ENCODE measurements at regions not wholly inside any gene's neighbourhood (a gene's known extent, or its start where the extent isn't known, plus 50 kb on each side); places are given as distances from the start of the nearest gene placed in this dataset.

- Histone ChIP-seq H3K4me1 (no peaks in the 10 kb centered on the region), H3K4me3 (no peak overlapping the region), H3K27ac (no peak overlapping the region), H3K9me3 (peaks cover 0 to 5% (median 0%) of the 10 kb centered on the region in 3 donors), H3K27me3 (no peaks in the 10 kb centered on the region), H3K36me3 (no peaks in the 10 kb centered on the region)
- WGBS, 2 donors (ENCODE audit: low coverage in 1 of 2) = 95 to 100% methylated on average over 1 to 4 of the region's 7 CpGs
- ATAC-seq = no peak
- TF ChIP-seq, protein P1, sequence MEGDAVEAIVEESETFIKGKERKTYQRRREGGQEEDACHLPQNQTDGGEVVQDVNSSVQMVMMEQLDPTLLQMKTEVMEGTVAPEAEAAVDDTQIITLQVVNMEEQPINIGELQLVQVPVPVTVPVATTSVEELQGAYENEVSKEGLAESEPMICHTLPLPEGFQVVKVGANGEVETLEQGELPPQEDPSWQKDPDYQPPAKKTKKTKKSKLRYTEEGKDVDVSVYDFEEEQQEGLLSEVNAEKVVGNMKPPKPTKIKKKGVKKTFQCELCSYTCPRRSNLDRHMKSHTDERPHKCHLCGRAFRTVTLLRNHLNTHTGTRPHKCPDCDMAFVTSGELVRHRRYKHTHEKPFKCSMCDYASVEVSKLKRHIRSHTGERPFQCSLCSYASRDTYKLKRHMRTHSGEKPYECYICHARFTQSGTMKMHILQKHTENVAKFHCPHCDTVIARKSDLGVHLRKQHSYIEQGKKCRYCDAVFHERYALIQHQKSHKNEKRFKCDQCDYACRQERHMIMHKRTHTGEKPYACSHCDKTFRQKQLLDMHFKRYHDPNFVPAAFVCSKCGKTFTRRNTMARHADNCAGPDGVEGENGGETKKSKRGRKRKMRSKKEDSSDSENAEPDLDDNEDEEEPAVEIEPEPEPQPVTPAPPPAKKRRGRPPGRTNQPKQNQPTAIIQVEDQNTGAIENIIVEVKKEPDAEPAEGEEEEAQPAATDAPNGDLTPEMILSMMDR (IDR thresholded peaks at IDR 0.05) = no peak
- TF ChIP-seq POLR2AphosphoS5 (IDR thresholded peaks at IDR 0.05) = no peak
- no peak for TF ChIP-seq POLR2A (IDR thresholded peaks at IDR 0.05)
- no peak for TF ChIP-seq EP300 (IDR thresholded peaks at IDR 0.05)
Observed at GRCh38 chr2:187001248-187001647, 152.3 kb upstream of the ZSWIM2 start.

DNA sequence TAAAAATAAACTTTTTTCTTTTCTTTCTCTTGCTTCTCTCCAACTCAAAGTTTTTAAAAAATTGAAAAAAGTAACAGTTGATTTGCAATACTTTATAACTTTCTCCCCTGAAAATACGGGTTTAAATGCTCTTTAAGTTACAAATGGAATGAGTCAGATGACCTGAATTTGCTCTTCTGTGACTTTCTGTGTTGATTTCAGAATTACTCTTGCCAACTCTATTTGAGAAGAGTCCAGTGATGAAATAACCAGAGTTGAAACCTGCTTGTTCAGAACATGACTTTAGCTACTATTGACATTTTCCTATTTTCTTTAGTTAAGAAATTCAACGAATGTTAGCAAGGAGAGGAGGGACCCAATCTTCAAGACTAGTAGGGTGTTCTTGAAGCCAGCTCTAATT is 146.1 kb upstream of the ZSWIM2 start:
- Histone ChIP-seq H3K27me3 (no peaks in the 10 kb centered on the region), H3K27ac (no peak overlapping the region), H3K36me3 (no peaks in the 10 kb centered on the region), H3K4me1 (no peaks in the 10 kb centered on the region), H3K9me3 (peaks cover 0 to 3% (median 0%) of the 10 kb centered on the region in 3 donors), H3K4me3 (no peak overlapping the region)
- WGBS, 2 donors (ENCODE audit: low coverage in 1 of 2) = 37 to 45% methylated on average over 2 of the region's 2 CpGs
- TF ChIP-seq EP300 (IDR thresholded peaks at IDR 0.05) = no peak
- TF ChIP-seq POLR2A (IDR thresholded peaks at IDR 0.05) = no peak
- TF ChIP-seq POLR2AphosphoS5 (IDR thresholded peaks at IDR 0.05) = no peak
- TF ChIP-seq, protein P1 (IDR thresholded peaks at IDR 0.05) = no peak
- ATAC-seq = no peak

- TF ChIP-seq POLR2AphosphoS5 (IDR thresholded peaks at IDR 0.05) = no peak
- TF ChIP-seq EP300 (IDR thresholded peaks at IDR 0.05) = no peak
- no peaks in the 10 kb centered on the region for H3K27me3 ChIP-seq
- H3K36me3 ChIP-seq = no peaks in the 10 kb centered on the region
- peaks cover 0 to 21% (median 0%) of the 10 kb centered on the region in 3 donors for H3K9me3 ChIP-seq
- H3K4me1 ChIP-seq = no peaks in the 10 kb centered on the region
- no peak overlapping the region for H3K27ac ChIP-seq
- WGBS, 2 donors (ENCODE audit: low coverage in 1 of 2) = 40 to 51% methylated on average over 2 of the region's 2 CpGs
- no peak overlapping the region for H3K4me3 ChIP-seq
- no peak for ATAC-seq
Observed at GRCh38 chr2:186992597-186992996, 143.6 kb upstream of the ZSWIM2 start.

DNA sequence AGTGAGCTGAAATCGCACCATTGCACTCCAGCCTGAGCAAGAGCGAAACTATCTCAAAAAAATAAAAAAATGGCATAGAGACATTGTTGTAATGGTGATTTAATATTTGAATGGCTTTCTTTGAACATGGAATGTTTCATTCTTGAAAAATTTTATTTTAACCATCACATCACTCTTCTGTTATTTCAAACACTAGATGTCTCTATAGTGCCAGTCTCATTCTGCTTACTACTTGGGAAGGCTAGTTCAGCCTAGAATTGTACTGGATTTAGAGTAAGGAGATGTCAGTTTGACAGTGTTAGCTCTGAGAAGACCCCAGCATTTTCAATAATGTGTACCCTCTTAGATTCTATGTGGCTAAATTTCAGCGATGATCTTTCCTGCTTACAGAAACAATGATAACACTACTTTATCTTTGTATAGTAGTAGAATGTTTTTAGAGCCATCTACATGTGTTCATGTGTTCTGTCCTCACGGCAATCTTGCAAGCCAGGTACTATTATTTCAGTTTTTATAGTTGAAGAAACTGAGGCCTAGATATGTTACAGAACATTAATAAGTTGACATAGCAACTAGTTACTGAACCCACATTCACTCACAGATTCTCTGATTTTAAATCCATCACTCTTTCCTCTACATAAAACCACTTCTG is 142.9 kb upstream of the ZSWIM2 start:
- Histone ChIP-seq H3K27ac (no peak overlapping the region), H3K4me3 (no peak overlapping the region), H3K4me1 (no peaks in the 10 kb centered on the region), H3K36me3 (no peaks in the 10 kb centered on the region), H3K9me3 (peaks cover 0 to 26% (median 0%) of the 10 kb centered on the region in 3 donors), H3K27me3 (no peaks in the 10 kb centered on the region)
- TF ChIP-seq POLR2AphosphoS5 (IDR thresholded peaks at IDR 0.05) (no peak), EP300 (IDR thresholded peaks at IDR 0.05) (no peak), POLR2A (IDR thresholded peaks at IDR 0.05) (no peak)
- TF ChIP-seq, protein P1 (IDR thresholded peaks at IDR 0.05) = no peak
- WGBS, 2 donors (ENCODE audit: low coverage in 1 of 2) = 73 to 84% methylated on average over 4 of the region's 4 CpGs
- ATAC-seq = no peak

GRCh38 chr2:186984966-186985365 is 136.0 kb upstream of the ZSWIM2 start:
- Histone ChIP-seq H3K36me3 (no peaks in the 10 kb centered on the region), H3K27ac (no peak overlapping the region), H3K27me3 (no peaks in the 10 kb centered on the region), H3K9me3 (peaks cover 0 to 25% (median 0%) of the 10 kb centered on the region in 3 donors), H3K4me1 (no peaks in the 10 kb centered on the region), H3K4me3 (no peak overlapping the region)
- WGBS, 2 donors (ENCODE audit: low coverage in 1 of 2) = 80 to 94% methylated on average over 2 of the region's 2 CpGs
- TF ChIP-seq POLR2AphosphoS5 (IDR thresholded peaks at IDR 0.05) (no peak), EP300 (IDR thresholded peaks at IDR 0.05) (no peak), POLR2A (IDR thresholded peaks at IDR 0.05) (no peak)
- TF ChIP-seq, protein P1 (IDR thresholded peaks at IDR 0.05) = no peak
- no peak for ATAC-seq

All from gastroesophageal sphincter (tissue), 4 donors.